GM12878 (cell line): ENCODE measurements at regions not wholly inside any gene's neighbourhood (a gene's known extent, or its start where the extent isn't known, plus 50 kb on each side); places are given as distances from the start of the nearest gene placed in this dataset.

ENCODE experiments used
- ATAC-seq: fragments of 200-7000 bp; cut with Tn5 transposase; 3 replicates; pipeline ENCODE4 v1.9.1; 2020; ENCODE audit warnings: mild to moderate bottlenecking, moderate library complexity
- BruUV-seq: library from RNA; stranded (reverse); fragments of 400-500 nt; replicated peaks from 2 replicates; lab custom pipeline; 2021; lab: Mats Ljungman, UMichigan
- CTCF ChIA-PET: fragments of 300-600 bp; sonication (Branson Sonifier 250); formaldehyde crosslinking; extraction: SDS; loops from one replicate; lab custom pipeline; 2021; ENCODE audit warnings: inconsistent platforms; lab: Yijun Ruan, JAX
- POLR2A ChIA-PET: fragments of 350-600 bp; formaldehyde crosslinking; extraction: SDS; loops from one replicate; lab custom pipeline; 2021; ENCODE audit warnings: inconsistent platforms; lab: Charles Lee
- RAD21 ChIA-PET: fragments of 300-600 bp; sonication (Branson Sonifier 250); formaldehyde crosslinking; loops from one replicate; lab custom pipeline; 2023; ENCODE audit warnings: antibody characterized with exemption; ENCODE audit not compliant: unreplicated experiment; lab: Charles Lee
- SMC1A ChIA-PET: fragments of 300-600 bp; sonication (Branson Sonifier 250); formaldehyde crosslinking; loops from one replicate; lab custom pipeline; 2023; ENCODE audit not compliant: unreplicated experiment, uncharacterized antibody; lab: Charles Lee
- DNase-seq: peaks from one replicate; pipeline ENCODE4 v3.0.0-alpha.2; 2011; ENCODE audit warnings: low read depth, low spot score
- FAIRE-seq: peaks from 3 replicates; lab custom pipeline; 2011; peaks lifted over from hg19 to GRCh38; lab: Jason Lieb, UNC
- H2AFZ ChIP-seq: 2 replicates; pipeline ENCODE4 v1.6.0; 2011; ENCODE audit warnings: low read depth, low read length, control low read depth; ENCODE audit not compliant: control insufficient read depth
- H3K27ac ChIP-seq: 2 replicates; pipeline ENCODE4 v1.5.1; 2011; ENCODE audit warnings: control low read depth; ENCODE audit not compliant: control insufficient read depth, insufficient read depth
- H3K27me3 ChIP-seq, 2 experiments: replicated peaks in 1 of 2; 2 replicates each; pipeline versions ENCODE4 v1.6.0 to v1.6.1; 2011; ENCODE audit warnings: low read length in 1 of 2; ENCODE audit not compliant: control insufficient read depth in 2 of 2, insufficient read depth in 2 of 2
- H3K36me3 ChIP-seq, 2 experiments: 2 replicates each; pipeline ENCODE4 v1.5.1; 2011; ENCODE audit warnings: low read length in 1 of 2; ENCODE audit not compliant: control insufficient read depth in 2 of 2, insufficient read depth in 2 of 2
- H3K4me1 ChIP-seq: 2 replicates; pipeline ENCODE4 v1.6.1; 2011; ENCODE audit warnings: mild to moderate bottlenecking, low read length, moderate library complexity, mixed read lengths; ENCODE audit not compliant: control insufficient read depth, insufficient read depth
- H3K4me2 ChIP-seq: 2 replicates; pipeline ENCODE4 v1.6.0; 2011; ENCODE audit warnings: control low read depth; ENCODE audit not compliant: control insufficient read depth, insufficient read depth
- H3K4me3 ChIP-seq: fragments of 200-600 bp; sonication (generic); 2 replicates; pipeline ENCODE4 v1.5.1; 2016
- H3K79me2 ChIP-seq: 2 replicates; pipeline ENCODE4 v1.6.0; 2011; ENCODE audit warnings: low read length; ENCODE audit not compliant: control insufficient read depth, insufficient read depth
- H3K9ac ChIP-seq: 2 replicates; pipeline ENCODE4 v1.8.0; 2011; ENCODE audit warnings: low read length, control low read depth, mixed read lengths; ENCODE audit not compliant: control insufficient read depth, insufficient read depth
- H3K9me3 ChIP-seq: replicated peaks from 3 replicates; pipeline ENCODE4 v1.5.1; 2011; ENCODE audit warnings: mild to moderate bottlenecking, low read length; ENCODE audit not compliant: control insufficient read depth, insufficient read depth
- H4K20me1 ChIP-seq: 2 replicates; pipeline ENCODE4 v1.6.0; 2011; ENCODE audit not compliant: control insufficient read depth, insufficient read depth
- BRCA1 ChIP-seq: IDR thresholded peaks from 2 replicates; pipeline ENCODE4 v1.6.1; 2011; ENCODE audit warnings: low read depth, low read length, improper control_type of control experiment
- FOXK2 ChIP-seq: fragments of 450-650 bp; IDR thresholded peaks from 2 replicates; pipeline ENCODE4 v1.6.1; 2017; ENCODE audit warnings: mild to moderate bottlenecking, moderate library complexity
- HSF1 ChIP-seq: fragments of 150-350 bp; IDR thresholded peaks from 2 replicates; pipeline ENCODE4 v1.6.1; 2014; ENCODE audit warnings: mild to moderate bottlenecking, low read depth, low read length
- KDM1A ChIP-seq: fragments of 200-600 bp; sonication (generic); IDR thresholded peaks from 2 replicates; pipeline ENCODE4 v1.6.1; 2016; ENCODE audit warnings: borderline replicate concordance
- MTA2 ChIP-seq: fragments of 450-650 bp; IDR thresholded peaks from 2 replicates; pipeline ENCODE4 v1.6.1; 2016; ENCODE audit warnings: low read depth, mild to moderate bottlenecking, moderate library complexity
- RAD51 ChIP-seq: fragments of 450-650 bp; IDR thresholded peaks from 2 replicates; pipeline ENCODE4 v1.6.1; 2016; ENCODE audit warnings: moderate library complexity, mild to moderate bottlenecking, inconsistent platforms
- SUPT20H ChIP-seq: IDR thresholded peaks from 2 replicates; pipeline ENCODE4 v1.6.1; 2011; ENCODE audit warnings: low read depth, mild to moderate bottlenecking, low read length, moderate library complexity, borderline replicate concordance; ENCODE audit not compliant: control insufficient read depth
- ZNF207 ChIP-seq: fragments of 450-650 bp; IDR thresholded peaks from 2 replicates; pipeline ENCODE4 v1.6.1; 2014; ENCODE audit warnings: antibody characterized with exemption, mild to moderate bottlenecking, borderline replicate concordance
- ZNF274 ChIP-seq: IDR thresholded peaks from one replicate; pipeline ENCODE4 v1.8.0; 2011; ENCODE audit not compliant: insufficient read length, insufficient read depth
- WGBS: methylation state at CpG from one replicate; pipeline ENCODE4 v1.1.6; 2016; ENCODE audit warnings: low lambda C conversion rate; ENCODE audit not compliant: insufficient replicate concordance, insufficient coverage; ENCODE audit errors: missing lambda C conversion rate; 5-methylcytosine and 5-hydroxymethylcytosine counted together
- in situ Hi-C: fragments of 300-500 bp; cut with MboI; formaldehyde crosslinking; loops from 9 replicates; pipeline ENCODE4 v1.14.3; 2018; ENCODE audit warnings: mixed read lengths
- intact Hi-C: fragments of 100-400 bp; cut with micrococcal nuclease; formaldehyde crosslinking; loops from one replicate; pipeline ENCODE4 v1.14.2; 2022; ENCODE audit not compliant: unreplicated experiment
- TF ChIP-seq, protein P1 (sequence below): fragments of 450-650 bp; IDR thresholded peaks from 2 replicates; pipeline ENCODE4 v1.6.1; 2017; ENCODE audit warnings: mild to moderate bottlenecking, moderate library complexity

DNA sequence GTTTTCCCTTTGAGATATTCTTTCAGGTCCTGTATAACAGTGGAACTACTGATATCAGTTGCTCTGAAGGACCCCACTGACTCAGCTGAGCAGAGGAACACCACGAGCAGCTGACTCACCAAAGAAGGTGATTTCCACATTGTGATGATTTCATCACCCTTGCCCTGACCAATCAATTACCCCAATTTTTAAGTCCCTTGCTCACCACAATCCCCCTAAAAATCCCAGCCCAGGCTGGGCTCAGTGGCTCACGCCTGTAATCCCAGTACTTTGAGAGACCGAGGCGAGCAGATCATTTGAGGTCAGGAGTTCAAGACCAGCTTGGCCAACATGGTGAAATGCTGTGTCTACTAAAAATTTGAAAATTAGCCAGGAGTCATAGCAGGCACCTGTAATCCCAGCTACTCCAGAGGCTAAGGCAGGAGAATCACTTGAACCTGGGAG, 125.3 kb upstream of the ABCA1 start (continued):
- TF ChIP-seq HSF1 = no peak

GRCh38 chr9:105054491-105054890, 126.5 kb upstream of the ABCA1 start:
- ChIA-PET CTCF (no interaction called here), POLR2A (no interaction called here), RAD21 (no interaction called here), SMC1A (interaction anchor here (1.0 kb wide), 1 partner anchor 191 kb away, joined by 3 read pairs; no protein-coding TSS in a partner anchor)
- intact Hi-C loops = no loop called here
- ATAC-seq (no peak), DNase-seq (no peak), FAIRE-seq (no peak)
- in situ Hi-C loops = no loop called here
- Histone ChIP-seq H3K4me1 (no peaks in the 10 kb centered on the region), H2AFZ (no peak overlapping the region), H3K36me3 (no peaks in the 10 kb centered on the region), H4K20me1 (no peaks in the 10 kb centered on the region), H3K79me2 (no peaks in the 10 kb centered on the region), H3K4me2 (no peak overlapping the region), H3K9ac (no peak overlapping the region), H3K9me3 (no peaks in the 10 kb centered on the region; the same call in 2 of the 3 replicates), H3K4me3 (no peak overlapping the region), H3K27me3 (no peaks in the 10 kb centered on the region; a peak in 1 of 4 replicates), H3K27ac (no peak overlapping the region)
- TF ChIP-seq ZNF274 (no peak), RAD51 (no peak)
- 39% methylated on average over 3 of the region's 3 CpGs for WGBS
- no TSS peak for BruUV-seq

DNA sequence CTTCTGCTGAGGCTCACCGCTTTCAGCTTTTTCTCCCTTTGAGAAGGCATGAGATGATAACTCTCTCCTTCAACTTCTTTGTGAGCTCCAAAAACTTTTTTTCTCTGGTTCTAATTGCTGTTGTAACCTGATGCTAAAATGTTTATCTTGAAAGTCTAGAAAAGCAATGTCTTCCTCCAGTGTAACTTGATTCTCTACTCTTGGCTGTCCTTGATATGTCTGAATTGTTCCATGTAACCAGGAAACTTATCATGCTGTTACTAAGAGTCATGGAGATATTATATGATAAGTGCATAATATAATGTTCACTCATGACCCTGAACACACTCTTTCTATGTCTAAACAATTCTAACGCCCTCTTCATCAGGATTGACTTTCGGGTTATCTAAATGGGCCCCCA, 128.0 kb upstream of the ABCA1 start:
- no TSS peak for BruUV-seq
- ChIA-PET POLR2A (no interaction called here), RAD21 (no interaction called here), SMC1A (interaction anchor here (1.5 kb wide), 1 partner anchor 9 kb away, joined by 3 read pairs; no protein-coding TSS in a partner anchor), CTCF (interaction anchor here (0.6 kb wide), 1 partner anchor 786 kb away, joined by 3 read pairs; no protein-coding TSS in a partner anchor)
- FAIRE-seq (no peak), ATAC-seq (no peak), DNase-seq (no peak)
- in situ Hi-C loops (no loop called here), intact Hi-C loops (no loop called here)
- Histone ChIP-seq H3K9me3 (no peaks in the 10 kb centered on the region; the same call in 2 of the 3 replicates), H3K9ac (no peak overlapping the region), H3K79me2 (no peaks in the 10 kb centered on the region), H3K27ac (no peak overlapping the region), H4K20me1 (no peaks in the 10 kb centered on the region), H3K4me3 (no peak overlapping the region), H3K27me3 (no peaks in the 10 kb centered on the region; a peak in 1 of 4 replicates), H3K4me2 (no peak overlapping the region), H3K4me1 (no peaks in the 10 kb centered on the region), H2AFZ (no peak overlapping the region), H3K36me3 (no peaks in the 10 kb centered on the region)
- WGBS = 79% methylated on average over 3 of the region's 3 CpGs
- no peak for TF ChIP-seq MTA2
- no peak for TF ChIP-seq KDM1A
- TF ChIP-seq BRCA1 = no peak
- no peak for TF ChIP-seq SUPT20H
- TF ChIP-seq, protein P1, sequence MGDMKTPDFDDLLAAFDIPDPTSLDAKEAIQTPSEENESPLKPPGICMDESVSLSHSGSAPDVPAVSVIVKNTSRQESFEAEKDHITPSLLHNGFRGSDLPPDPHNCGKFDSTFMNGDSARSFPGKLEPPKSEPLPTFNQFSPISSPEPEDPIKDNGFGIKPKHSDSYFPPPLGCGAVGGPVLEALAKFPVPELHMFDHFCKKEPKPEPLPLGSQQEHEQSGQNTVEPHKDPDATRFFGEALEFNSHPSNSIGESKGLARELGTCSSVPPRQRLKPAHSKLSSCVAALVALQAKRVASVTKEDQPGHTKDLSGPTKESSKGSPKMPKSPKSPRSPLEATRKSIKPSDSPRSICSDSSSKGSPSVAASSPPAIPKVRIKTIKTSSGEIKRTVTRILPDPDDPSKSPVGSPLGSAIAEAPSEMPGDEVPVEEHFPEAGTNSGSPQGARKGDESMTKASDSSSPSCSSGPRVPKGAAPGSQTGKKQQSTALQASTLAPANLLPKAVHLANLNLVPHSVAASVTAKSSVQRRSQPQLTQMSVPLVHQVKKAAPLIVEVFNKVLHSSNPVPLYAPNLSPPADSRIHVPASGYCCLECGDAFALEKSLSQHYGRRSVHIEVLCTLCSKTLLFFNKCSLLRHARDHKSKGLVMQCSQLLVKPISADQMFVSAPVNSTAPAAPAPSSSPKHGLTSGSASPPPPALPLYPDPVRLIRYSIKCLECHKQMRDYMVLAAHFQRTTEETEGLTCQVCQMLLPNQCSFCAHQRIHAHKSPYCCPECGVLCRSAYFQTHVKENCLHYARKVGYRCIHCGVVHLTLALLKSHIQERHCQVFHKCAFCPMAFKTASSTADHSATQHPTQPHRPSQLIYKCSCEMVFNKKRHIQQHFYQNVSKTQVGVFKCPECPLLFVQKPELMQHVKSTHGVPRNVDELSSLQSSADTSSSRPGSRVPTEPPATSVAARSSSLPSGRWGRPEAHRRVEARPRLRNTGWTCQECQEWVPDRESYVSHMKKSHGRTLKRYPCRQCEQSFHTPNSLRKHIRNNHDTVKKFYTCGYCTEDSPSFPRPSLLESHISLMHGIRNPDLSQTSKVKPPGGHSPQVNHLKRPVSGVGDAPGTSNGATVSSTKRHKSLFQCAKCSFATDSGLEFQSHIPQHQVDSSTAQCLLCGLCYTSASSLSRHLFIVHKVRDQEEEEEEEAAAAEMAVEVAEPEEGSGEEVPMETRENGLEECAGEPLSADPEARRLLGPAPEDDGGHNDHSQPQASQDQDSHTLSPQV = no peak
- TF ChIP-seq ZNF207 = no peak
- no peak for TF ChIP-seq ZNF274
- TF ChIP-seq FOXK2 = no peak
